Right atrium auricular region (tissue), 2 donors: ENCODE measurements at regions not wholly inside any gene's neighbourhood (a gene's known extent, or its start where the extent isn't known, plus 50 kb on each side); places are given as distances from the start of the nearest gene placed in this dataset.

ENCODE experiments used
- DNase-seq: peaks from one replicate; pipeline ENCODE4 v3.0.0-alpha.2; 2019; ENCODE audit warnings: low spot score
- H3K27ac ChIP-seq, 2 donors: fragments of 200-600 bp; sonication (generic); 1 replicate in 1 of 2; 2 replicates in 1 of 2; pipeline ENCODE4 v1.5.1; 2016 to 2019
- H3K27me3 ChIP-seq, 2 donors: fragments of 200-600 bp; sonication (generic); one replicate each; pipeline versions ENCODE4 v1.5.1 to v1.6.0; 2017 to 2019
- H3K36me3 ChIP-seq: fragments of 200-600 bp; sonication (generic); one replicate; pipeline ENCODE4 v1.5.1; 2016
- H3K4me1 ChIP-seq, 2 donors: fragments of 200-600 bp; sonication (generic); one replicate each; pipeline versions ENCODE4 v1.5.1 to v1.6.0; 2017 to 2019
- H3K4me3 ChIP-seq, 2 donors: fragments of 200-600 bp; sonication (generic); 1 replicate in 1 of 2; 2 replicates in 1 of 2; pipeline ENCODE4 v1.5.1; 2017 to 2019; ENCODE audit warnings: mild to moderate bottlenecking in 1 of 2, moderate library complexity in 1 of 2
- H3K9me3 ChIP-seq, 2 donors: fragments of 200-600 bp; sonication (generic); one replicate each; pipeline ENCODE4 v1.5.1; 2019
- TF ChIP-seq, protein P1 (sequence below), 2 donors: fragments of 200-600 bp; sonication (generic); IDR thresholded peaks; one replicate each; pipeline ENCODE4 v1.5.1; 2019; ENCODE audit warnings: antibody characterized with exemption in 2 of 2

GRCh38 chr2:228956701-228957474 lies 314.2 kb downstream of the PID1 start:
- no peaks in the 10 kb centered on the region for H3K9me3 ChIP-seq
- no peaks in the 10 kb centered on the region for H3K27me3 ChIP-seq
- DNase-seq = no peak
- no peaks in the 10 kb centered on the region for H3K36me3 ChIP-seq
- H3K4me1 ChIP-seq = no peaks in the 10 kb centered on the region
- H3K4me3 ChIP-seq = no peak overlapping the region
- H3K27ac ChIP-seq = no peak overlapping the region
- TF ChIP-seq, protein P1, sequence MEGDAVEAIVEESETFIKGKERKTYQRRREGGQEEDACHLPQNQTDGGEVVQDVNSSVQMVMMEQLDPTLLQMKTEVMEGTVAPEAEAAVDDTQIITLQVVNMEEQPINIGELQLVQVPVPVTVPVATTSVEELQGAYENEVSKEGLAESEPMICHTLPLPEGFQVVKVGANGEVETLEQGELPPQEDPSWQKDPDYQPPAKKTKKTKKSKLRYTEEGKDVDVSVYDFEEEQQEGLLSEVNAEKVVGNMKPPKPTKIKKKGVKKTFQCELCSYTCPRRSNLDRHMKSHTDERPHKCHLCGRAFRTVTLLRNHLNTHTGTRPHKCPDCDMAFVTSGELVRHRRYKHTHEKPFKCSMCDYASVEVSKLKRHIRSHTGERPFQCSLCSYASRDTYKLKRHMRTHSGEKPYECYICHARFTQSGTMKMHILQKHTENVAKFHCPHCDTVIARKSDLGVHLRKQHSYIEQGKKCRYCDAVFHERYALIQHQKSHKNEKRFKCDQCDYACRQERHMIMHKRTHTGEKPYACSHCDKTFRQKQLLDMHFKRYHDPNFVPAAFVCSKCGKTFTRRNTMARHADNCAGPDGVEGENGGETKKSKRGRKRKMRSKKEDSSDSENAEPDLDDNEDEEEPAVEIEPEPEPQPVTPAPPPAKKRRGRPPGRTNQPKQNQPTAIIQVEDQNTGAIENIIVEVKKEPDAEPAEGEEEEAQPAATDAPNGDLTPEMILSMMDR (IDR thresholded peaks at IDR 0.05) = no peak

- Histone ChIP-seq H3K4me1 (no peaks in the 10 kb centered on the region), H3K27ac (no peak overlapping the region), H3K9me3 (no peaks in the 10 kb centered on the region), H3K27me3 (no peaks in the 10 kb centered on the region), H3K36me3 (no peaks in the 10 kb centered on the region), H3K4me3 (no peak overlapping the region)
- TF ChIP-seq, protein P1 (IDR thresholded peaks at IDR 0.05) = no peak
- DNase-seq = no peak
Measured at GRCh38 chr2:228949831-228950230, 321.3 kb downstream of the PID1 start.

GRCh38 chr2:228945710-228946109 lies 325.4 kb downstream of the PID1 start:
- no peak for DNase-seq
- no peaks in the 10 kb centered on the region for H3K9me3 ChIP-seq
- H3K36me3 ChIP-seq = no peaks in the 10 kb centered on the region
- TF ChIP-seq, protein P1 (IDR thresholded peaks at IDR 0.05) = no peak
- H3K4me3 ChIP-seq = no peak overlapping the region
- no peaks in the 10 kb centered on the region for H3K27me3 ChIP-seq
- H3K4me1 ChIP-seq = no peaks in the 10 kb centered on the region
- no peak overlapping the region for H3K27ac ChIP-seq

GRCh38 chr2:228942856-228943255 lies 328.2 kb downstream of the PID1 start:
- Histone ChIP-seq H3K36me3 (no peaks in the 10 kb centered on the region), H3K27ac (no peak overlapping the region), H3K4me3 (no peak overlapping the region), H3K9me3 (no peaks in the 10 kb centered on the region), H3K4me1 (no peaks in the 10 kb centered on the region), H3K27me3 (no peaks in the 10 kb centered on the region)
- TF ChIP-seq, protein P1 (IDR thresholded peaks at IDR 0.05) = no peak
- DNase-seq = no peak

- Histone ChIP-seq H3K4me3 (no peak overlapping the region), H3K27ac (no peak overlapping the region), H3K9me3 (peaks cover 0 to 13% of the 10 kb centered on the region in 2 donors), H3K4me1 (no peaks in the 10 kb centered on the region), H3K27me3 (no peaks in the 10 kb centered on the region), H3K36me3 (no peaks in the 10 kb centered on the region)
- TF ChIP-seq, protein P1 (IDR thresholded peaks at IDR 0.05) = no peak
- no peak for DNase-seq
Measured at GRCh38 chr2:228938629-228939028, 332.5 kb downstream of the PID1 start.
